Coronary artery (tissue), 2 donors: ENCODE measurements at regions not wholly inside any gene's neighbourhood (a gene's known extent, or its start where the extent isn't known, plus 50 kb on each side); places are given as distances from the start of the nearest gene placed in this dataset.

ENCODE experiments used
- DNase-seq: peaks from one replicate; pipeline ENCODE4 v3.0.0-alpha.2; 2017; ENCODE audit warnings: low spot score
- H3K27ac ChIP-seq, 2 donors: fragments of 200-600 bp; sonication (generic); one replicate each; pipeline ENCODE4 v1.5.1; 2016 to 2019
- H3K4me3 ChIP-seq: fragments of 200-600 bp; sonication (generic); 2 replicates; pipeline ENCODE4 v1.5.1; 2016; ENCODE audit warnings: mild to moderate bottlenecking, moderate library complexity
- TF ChIP-seq, protein P1 (sequence below): fragments of 200-600 bp; sonication (generic); IDR thresholded peaks from one replicate; pipeline ENCODE4 v1.5.1; 2019; ENCODE audit warnings: antibody characterized with exemption

DNA sequence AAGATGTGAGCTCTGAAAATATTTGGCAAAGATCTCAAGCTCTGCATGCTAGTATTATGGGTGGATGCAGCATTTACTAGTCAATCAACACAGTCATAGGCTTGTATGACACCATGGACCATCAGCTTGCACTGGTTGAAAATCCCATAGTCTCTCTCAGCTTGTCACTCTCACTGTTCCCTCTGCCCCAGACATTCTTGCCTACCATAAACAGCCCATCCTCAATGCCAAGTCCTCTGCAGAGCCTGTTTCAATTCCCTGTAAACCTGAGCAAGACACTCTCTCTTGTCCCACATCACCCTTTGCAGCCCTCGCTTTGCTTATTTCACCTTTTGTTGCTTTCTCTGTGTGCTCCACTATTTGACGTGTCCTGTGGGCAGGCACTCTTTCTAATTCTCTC, 264.6 kb downstream of the ICE1 start:
- Histone ChIP-seq H3K27ac (no peak overlapping the region), H3K4me3 (no peak overlapping the region)
- no peak for DNase-seq
- TF ChIP-seq, protein P1, sequence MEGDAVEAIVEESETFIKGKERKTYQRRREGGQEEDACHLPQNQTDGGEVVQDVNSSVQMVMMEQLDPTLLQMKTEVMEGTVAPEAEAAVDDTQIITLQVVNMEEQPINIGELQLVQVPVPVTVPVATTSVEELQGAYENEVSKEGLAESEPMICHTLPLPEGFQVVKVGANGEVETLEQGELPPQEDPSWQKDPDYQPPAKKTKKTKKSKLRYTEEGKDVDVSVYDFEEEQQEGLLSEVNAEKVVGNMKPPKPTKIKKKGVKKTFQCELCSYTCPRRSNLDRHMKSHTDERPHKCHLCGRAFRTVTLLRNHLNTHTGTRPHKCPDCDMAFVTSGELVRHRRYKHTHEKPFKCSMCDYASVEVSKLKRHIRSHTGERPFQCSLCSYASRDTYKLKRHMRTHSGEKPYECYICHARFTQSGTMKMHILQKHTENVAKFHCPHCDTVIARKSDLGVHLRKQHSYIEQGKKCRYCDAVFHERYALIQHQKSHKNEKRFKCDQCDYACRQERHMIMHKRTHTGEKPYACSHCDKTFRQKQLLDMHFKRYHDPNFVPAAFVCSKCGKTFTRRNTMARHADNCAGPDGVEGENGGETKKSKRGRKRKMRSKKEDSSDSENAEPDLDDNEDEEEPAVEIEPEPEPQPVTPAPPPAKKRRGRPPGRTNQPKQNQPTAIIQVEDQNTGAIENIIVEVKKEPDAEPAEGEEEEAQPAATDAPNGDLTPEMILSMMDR, result no peak

DNA sequence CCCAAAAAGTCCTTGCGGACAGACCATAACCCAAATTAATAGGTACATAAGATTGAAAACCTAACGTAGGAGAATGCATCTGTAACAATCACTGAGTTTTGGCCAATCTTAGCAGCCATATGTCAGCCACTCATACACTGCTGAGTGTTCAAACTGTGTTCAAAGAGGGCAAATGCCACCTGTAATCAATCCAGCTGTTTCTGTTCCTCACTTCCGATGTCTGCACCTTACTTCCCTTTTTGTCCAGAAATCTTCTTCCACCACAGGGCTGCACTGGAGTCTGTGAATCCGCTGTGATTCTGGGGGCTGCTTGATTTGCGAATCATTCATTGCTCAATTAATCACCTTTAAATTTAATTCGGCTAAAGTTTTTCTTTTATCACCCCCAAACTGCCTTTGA, 263.9 kb downstream of the ICE1 start:
- Histone ChIP-seq H3K27ac (no peak overlapping the region), H3K4me3 (no peak overlapping the region)
- TF ChIP-seq, protein P1, result no peak
- DNase-seq, result no peak

DNA sequence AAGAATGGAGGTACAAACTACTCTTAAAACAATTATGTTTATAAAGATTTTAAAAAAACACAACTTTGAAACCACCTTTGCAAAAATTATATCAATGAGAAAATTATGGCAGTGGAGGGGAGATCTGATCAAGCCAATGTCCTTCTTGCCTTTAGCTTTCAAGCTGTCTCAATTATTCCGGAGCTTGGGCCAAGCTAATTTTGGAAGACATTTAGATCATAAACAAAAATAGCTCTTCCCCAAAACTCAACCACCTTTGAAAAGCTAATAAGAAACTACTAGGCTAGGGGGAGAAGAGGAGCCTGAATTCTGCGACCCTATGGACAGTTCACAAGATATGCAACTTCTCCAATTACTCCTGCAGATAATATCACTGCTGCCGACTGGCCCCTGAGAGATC, 263.3 kb downstream of the ICE1 start:
- H3K27ac ChIP-seq, result no peak overlapping the region
- no peak for DNase-seq
- H3K4me3 ChIP-seq, result no peak overlapping the region
- TF ChIP-seq, protein P1, result no peak

DNA sequence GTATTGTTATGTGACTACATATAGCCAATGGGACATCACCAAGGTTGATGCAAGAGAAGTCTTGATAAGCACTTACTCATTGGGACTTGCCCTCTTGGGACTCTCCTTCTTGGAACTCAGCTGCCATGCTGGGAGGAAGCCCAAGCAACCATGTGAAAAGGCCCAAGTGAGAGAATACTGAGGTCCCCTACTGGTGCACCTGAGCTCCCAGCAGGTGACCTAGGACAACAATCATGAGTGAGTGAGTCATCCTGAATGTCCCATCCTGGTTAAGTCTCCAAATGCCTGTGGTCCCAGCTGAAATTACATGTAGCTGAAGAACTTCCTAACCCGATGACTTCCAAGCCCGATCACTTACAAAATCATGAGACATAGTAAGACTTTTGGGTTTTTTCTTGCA, 260.7 kb downstream of the ICE1 start:
- Histone ChIP-seq H3K27ac (no peak overlapping the region), H3K4me3 (no peak overlapping the region)
- DNase-seq, result no peak
- TF ChIP-seq, protein P1, result no peak

DNA sequence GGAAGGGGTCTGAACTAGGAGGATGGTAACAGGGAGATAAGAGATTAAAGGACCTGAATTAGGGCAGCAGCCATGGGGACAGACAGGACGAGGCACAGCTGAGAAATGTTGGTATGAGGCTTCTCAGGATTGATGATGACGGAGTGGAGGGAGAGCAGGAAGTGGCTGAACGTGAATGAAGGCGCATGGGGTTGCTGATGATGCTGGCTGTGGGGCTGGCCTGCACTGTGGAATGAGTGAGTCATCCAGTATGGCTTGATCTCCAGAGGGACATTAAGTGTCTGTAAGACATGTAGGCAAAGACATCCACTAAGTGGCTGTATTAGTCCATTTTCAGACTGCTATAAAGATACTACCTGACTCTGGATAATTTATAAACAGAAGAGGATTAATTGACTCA, 256.4 kb downstream of the ICE1 start:
- no peak for DNase-seq
- Histone ChIP-seq H3K27ac (no peak overlapping the region), H3K4me3 (no peak overlapping the region)
- TF ChIP-seq, protein P1, result no peak

DNA sequence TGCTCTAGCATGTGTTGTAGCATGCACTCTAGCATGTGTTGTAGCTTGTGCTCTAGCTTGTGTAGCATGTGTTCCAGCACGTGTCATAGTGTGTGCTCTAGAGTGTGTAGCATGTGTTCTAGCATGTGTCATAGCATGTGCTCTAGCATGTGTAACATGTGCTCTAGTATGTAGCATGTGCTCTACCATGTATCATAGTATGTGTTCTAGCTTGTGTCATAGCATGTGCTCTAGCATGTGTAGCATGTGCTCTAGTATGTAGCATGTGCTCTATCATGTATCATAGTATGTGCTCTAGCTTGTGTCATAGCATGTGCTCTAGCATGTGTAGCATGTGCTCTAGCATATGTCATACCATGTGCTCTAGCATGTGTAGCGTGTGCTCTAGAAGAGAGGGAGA, 255.3 kb downstream of the ICE1 start:
- TF ChIP-seq, protein P1, result no peak
- Histone ChIP-seq H3K27ac (no peak overlapping the region), H3K4me3 (no peak overlapping the region)
- DNase-seq, result no peak

DNA sequence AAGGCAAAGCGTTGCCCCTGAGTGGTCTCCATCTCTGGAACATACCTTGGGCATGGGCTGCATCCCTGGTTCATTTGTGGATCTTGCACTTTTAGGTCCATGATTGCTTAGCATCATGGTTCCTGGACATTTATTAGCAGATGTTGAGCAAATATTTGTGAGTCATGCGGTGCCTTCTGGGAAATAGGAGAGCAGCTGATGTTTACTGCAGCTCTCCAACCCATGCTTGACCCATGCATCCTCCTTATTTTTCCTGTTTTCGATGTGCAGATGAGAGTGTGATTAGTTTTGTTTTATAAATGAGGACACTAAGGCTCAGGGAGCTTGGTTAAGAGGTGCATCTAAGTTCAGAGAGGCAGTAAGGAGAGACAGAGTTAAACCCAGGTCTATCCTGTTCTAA, 253.7 kb downstream of the ICE1 start:
- Histone ChIP-seq H3K27ac (no peak overlapping the region), H3K4me3 (no peak overlapping the region)
- no peak for DNase-seq
- TF ChIP-seq, protein P1, result no peak
